ENCODE measurements at regions not wholly inside any gene's neighbourhood (a gene's known extent, or its start where the extent isn't known, plus 50 kb on each side); places are given as distances from the start of the nearest gene placed in this dataset.

DNA sequence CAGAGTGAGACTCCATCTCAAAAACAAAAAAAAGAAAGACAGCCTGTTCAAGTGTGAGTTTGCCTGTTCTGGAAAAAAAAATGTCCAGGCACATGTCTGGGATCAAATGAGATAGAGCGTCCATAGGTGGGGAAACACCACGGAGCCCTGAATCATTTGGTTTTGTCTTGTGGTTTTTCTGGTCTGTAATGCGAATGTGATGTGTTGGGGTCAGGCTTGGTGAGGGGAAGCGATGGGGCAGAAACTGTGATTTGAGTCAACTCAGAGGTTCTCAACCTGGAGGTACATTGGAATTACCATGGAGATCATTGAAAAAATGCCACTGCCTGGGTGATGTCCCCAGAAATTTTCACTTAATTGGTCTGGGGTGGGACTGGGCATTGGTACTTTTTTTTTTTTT, 183.9 kb upstream of the PWP1 start:
- H4K20me1 ChIP-seq (ENCODE audit: insufficient read depth, low read length, poor library complexity, severe bottlenecking): no peaks in the 10 kb centered on the region
- no peaks in the 10 kb centered on the region for H3K36me3 ChIP-seq (ENCODE audit: insufficient read depth, low read length)
- no peak overlapping the region for H2AFZ ChIP-seq (ENCODE audit: low read length)
- TF ChIP-seq EZH2phosphoT487 (IDR thresholded peaks at IDR 0.05; ENCODE audit: borderline replicate concordance): no peak
- TF ChIP-seq, protein P1, sequence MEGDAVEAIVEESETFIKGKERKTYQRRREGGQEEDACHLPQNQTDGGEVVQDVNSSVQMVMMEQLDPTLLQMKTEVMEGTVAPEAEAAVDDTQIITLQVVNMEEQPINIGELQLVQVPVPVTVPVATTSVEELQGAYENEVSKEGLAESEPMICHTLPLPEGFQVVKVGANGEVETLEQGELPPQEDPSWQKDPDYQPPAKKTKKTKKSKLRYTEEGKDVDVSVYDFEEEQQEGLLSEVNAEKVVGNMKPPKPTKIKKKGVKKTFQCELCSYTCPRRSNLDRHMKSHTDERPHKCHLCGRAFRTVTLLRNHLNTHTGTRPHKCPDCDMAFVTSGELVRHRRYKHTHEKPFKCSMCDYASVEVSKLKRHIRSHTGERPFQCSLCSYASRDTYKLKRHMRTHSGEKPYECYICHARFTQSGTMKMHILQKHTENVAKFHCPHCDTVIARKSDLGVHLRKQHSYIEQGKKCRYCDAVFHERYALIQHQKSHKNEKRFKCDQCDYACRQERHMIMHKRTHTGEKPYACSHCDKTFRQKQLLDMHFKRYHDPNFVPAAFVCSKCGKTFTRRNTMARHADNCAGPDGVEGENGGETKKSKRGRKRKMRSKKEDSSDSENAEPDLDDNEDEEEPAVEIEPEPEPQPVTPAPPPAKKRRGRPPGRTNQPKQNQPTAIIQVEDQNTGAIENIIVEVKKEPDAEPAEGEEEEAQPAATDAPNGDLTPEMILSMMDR (conservative IDR thresholded peaks at IDR 0.05; ENCODE audit: low read length): no peak
- H3K79me2 ChIP-seq (ENCODE audit: insufficient read depth, low read length): no peaks in the 10 kb centered on the region
- no peak overlapping the region for H3K4me2 ChIP-seq (ENCODE audit: low read depth, low read length, poor library complexity, severe bottlenecking)
- no peaks in the 10 kb centered on the region for H3K9me2 ChIP-seq (replicated peaks; ENCODE audit: low read depth, low read length)
- no peaks in the 10 kb centered on the region for H3K4me1 ChIP-seq (ENCODE audit: insufficient read depth, low read length, poor library complexity, severe bottlenecking)
- no peak overlapping the region for H3K4me3 ChIP-seq (ENCODE audit: low read length, poor library complexity, severe bottlenecking)
- H3K9me3 ChIP-seq (ENCODE audit: insufficient read depth, low read depth, low read length): no peaks in the 10 kb centered on the region
- no peaks in the 10 kb centered on the region for H3F3A ChIP-seq (ENCODE audit: low read depth)
- no peaks in the 10 kb centered on the region for H3K27me3 ChIP-seq (ENCODE audit: insufficient read depth, low read length, poor library complexity, severe bottlenecking)
- no peak overlapping the region for H3K9ac ChIP-seq (ENCODE audit: low read depth, low read length, poor library complexity, severe bottlenecking)

DNA sequence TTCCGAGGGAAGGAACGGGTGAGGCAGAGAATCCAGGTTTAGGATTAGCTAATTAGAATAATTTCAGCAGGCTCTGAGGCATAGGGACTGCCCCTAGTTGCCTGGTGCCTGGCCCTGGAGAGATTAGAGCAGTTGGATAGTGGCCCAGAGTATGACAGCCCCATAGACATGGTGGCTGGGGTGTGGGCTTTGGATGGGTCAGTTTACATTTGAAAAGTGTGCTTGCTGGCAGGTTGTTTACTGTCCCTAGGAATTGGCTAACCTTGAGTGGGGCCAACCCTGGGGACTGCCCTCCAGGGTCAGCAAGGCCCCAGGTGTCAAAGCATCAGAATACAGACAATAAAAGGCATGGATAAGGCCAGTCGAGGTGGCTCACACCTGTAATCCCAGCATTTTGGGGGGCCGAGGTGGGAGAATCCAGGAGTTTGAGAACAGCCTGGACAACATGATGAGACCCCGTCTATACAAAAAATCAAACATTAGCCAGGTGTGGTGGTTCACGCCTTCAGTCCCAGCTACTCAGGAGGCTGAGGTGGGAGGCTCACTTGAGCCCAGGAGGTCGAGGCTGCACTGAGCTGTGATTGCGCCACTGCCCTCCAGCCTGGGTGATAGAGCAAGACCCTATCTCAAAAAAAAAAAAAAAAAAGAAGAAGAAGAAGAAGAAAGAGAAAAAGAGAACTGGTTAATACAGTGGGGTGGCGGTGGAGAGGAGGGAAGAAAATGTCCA, 182.3 kb upstream of the PWP1 start:
- Histone ChIP-seq H3K4me3 (ENCODE audit: low read length, poor library complexity, severe bottlenecking) (no peak overlapping the region), H4K20me1 (ENCODE audit: insufficient read depth, low read length, poor library complexity, severe bottlenecking) (no peaks in the 10 kb centered on the region)

DNA sequence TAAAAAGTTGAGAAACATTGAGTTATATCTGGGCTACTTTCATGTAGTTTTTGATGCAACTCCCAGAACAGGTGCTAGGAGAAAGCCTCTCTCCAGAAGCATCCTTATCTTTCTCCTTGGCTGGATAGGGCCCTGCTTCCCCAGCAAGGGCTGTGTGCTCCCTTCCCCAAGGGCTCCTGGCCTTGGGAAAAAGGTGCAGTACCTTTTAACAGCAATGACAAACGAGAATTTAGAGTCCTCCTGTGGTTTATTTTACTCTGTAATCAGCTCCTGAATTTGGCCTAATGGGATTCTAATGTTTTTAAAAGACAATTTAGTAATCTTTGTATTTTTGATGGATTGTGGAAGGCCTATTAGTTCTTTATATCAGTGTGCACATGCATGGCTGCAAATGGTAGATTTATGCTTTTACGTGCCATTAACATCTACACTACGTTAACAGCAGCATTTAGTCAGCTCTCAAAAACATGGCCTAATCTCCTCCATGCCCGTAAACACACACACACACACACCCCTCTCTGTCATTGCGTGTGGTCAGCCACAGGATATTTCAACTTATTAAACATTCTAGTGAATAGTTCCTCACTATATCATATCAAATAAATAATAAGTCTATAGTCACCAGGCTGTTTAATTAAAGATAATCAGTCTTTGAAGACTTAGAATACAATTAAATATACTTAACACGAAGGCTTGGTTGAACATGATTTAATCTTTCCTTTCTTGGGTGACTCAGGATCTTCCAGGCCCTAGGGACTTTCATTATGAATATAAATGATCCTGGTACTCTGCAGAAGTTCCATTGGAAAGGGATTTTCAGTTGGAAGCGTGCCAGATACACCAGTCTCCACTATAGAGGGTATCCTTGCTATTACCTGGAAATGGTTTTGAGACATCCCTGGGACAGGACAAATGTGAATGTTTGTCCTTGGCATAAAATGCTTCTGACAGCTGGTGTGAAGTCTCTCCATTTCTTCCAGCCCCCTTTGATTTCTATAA, 181.4 kb upstream of the PWP1 start:
- H3K4me1 ChIP-seq (ENCODE audit: insufficient read depth, low read length, poor library complexity, severe bottlenecking): no peaks in the 10 kb centered on the region
- H4K20me1 ChIP-seq (ENCODE audit: insufficient read depth, low read length, poor library complexity, severe bottlenecking): no peaks in the 10 kb centered on the region
- no peak for TF ChIP-seq EZH2phosphoT487 (IDR thresholded peaks at IDR 0.05; ENCODE audit: borderline replicate concordance)
- TF ChIP-seq, protein P1 (conservative IDR thresholded peaks at IDR 0.05; ENCODE audit: low read length): no peak
- no peak overlapping the region for H3K4me3 ChIP-seq (ENCODE audit: low read length, poor library complexity, severe bottlenecking)
- no peaks in the 10 kb centered on the region for H3K36me3 ChIP-seq (ENCODE audit: insufficient read depth, low read length)
- H3K9ac ChIP-seq (ENCODE audit: low read depth, low read length, poor library complexity, severe bottlenecking): no peak overlapping the region
- H3K27me3 ChIP-seq (ENCODE audit: insufficient read depth, low read length, poor library complexity, severe bottlenecking): no peaks in the 10 kb centered on the region
- no peak overlapping the region for H3K4me2 ChIP-seq (ENCODE audit: low read depth, low read length, poor library complexity, severe bottlenecking)
- H3K9me3 ChIP-seq (ENCODE audit: insufficient read depth, low read depth, low read length): no peaks in the 10 kb centered on the region
- no peaks in the 10 kb centered on the region for H3K9me2 ChIP-seq (replicated peaks; ENCODE audit: low read depth, low read length)
- no peak overlapping the region for H2AFZ ChIP-seq (ENCODE audit: low read length)
- no peaks in the 10 kb centered on the region for H3K79me2 ChIP-seq (ENCODE audit: insufficient read depth, low read length)
- no peaks in the 10 kb centered on the region for H3F3A ChIP-seq (ENCODE audit: low read depth)

More for the DNA sequence above, 182.3 kb upstream of the PWP1 start:
- no peaks in the 10 kb centered on the region for H3K27me3 ChIP-seq (ENCODE audit: insufficient read depth, low read length, poor library complexity, severe bottlenecking)
- no peaks in the 10 kb centered on the region for H3F3A ChIP-seq (ENCODE audit: low read depth)
- H3K4me1 ChIP-seq (ENCODE audit: insufficient read depth, low read length, poor library complexity, severe bottlenecking): no peaks in the 10 kb centered on the region
- no peak overlapping the region for H2AFZ ChIP-seq (ENCODE audit: low read length)
- no peaks in the 10 kb centered on the region for H3K9me3 ChIP-seq (ENCODE audit: insufficient read depth, low read depth, low read length)
- no peaks in the 10 kb centered on the region for H3K9me2 ChIP-seq (replicated peaks; ENCODE audit: low read depth, low read length)
- H3K36me3 ChIP-seq (ENCODE audit: insufficient read depth, low read length): no peaks in the 10 kb centered on the region
- no peak overlapping the region for H3K4me2 ChIP-seq (ENCODE audit: low read depth, low read length, poor library complexity, severe bottlenecking)
- no peak for TF ChIP-seq EZH2phosphoT487 (IDR thresholded peaks at IDR 0.05; ENCODE audit: borderline replicate concordance)
- TF ChIP-seq, protein P1 (conservative IDR thresholded peaks at IDR 0.05; ENCODE audit: low read length): no peak
- no peaks in the 10 kb centered on the region for H3K79me2 ChIP-seq (ENCODE audit: insufficient read depth, low read length)
- no peak overlapping the region for H3K9ac ChIP-seq (ENCODE audit: low read depth, low read length, poor library complexity, severe bottlenecking)
